SK-N-SH (cell line): ENCODE measurements at regions not wholly inside any gene's neighbourhood (a gene's known extent, or its start where the extent isn't known, plus 50 kb on each side); places are given as distances from the start of the nearest gene placed in this dataset.
"Not testable (repeated sequence)": the region's sequence is repeated elsewhere in the genome, so short reads cannot be mapped to it uniquely, and the experiment has no call there.

ENCODE experiments used
- CTCF ChIA-PET: fragments of 300-600, 350-600 bp; formaldehyde crosslinking; extraction: SDS; loops from one replicate; lab custom pipeline; 2021; lab: Yijun Ruan, JAX
- POLR2A ChIA-PET: fragments of 350-600 bp; sonication (Branson Sonifier 250); formaldehyde crosslinking; extraction: SDS; loops from one replicate; lab custom pipeline; 2020; ENCODE audit warnings: antibody characterized with exemption, inconsistent platforms; lab: Yijun Ruan, JAX
- DNase-seq: peaks from one replicate; pipeline ENCODE4 v3.0.0; 2012
- H2AFZ ChIP-seq: fragments of 200-600 bp; sonication (generic); 2 replicates; pipeline ENCODE4 v1.8.1; 2016; ENCODE audit warnings: antibody characterized with exemption, mild to moderate bottlenecking, low read depth
- H3F3A ChIP-seq: fragments of 200-600 bp; sonication (generic); replicated peaks from 2 replicates; pipeline ENCODE3; 2016; ENCODE audit warnings: antibody characterized with exemption, mild to moderate bottlenecking; ENCODE audit not compliant: insufficient read depth
- H3K27ac ChIP-seq, 2 experiments: fragments of 200-500 bp in 1 of 2; fragments of 200-600 bp in 1 of 2; sonication (Bioruptor generic) in 1 of 2; sonication (generic), shearing (Covaris generic) in 1 of 2; 2 replicates each; pipeline versions ENCODE4 v1.5.1 to v1.6.1; 2014 to 2016; ENCODE audit warnings: low read depth in 2 of 2, inconsistent platforms in 1 of 2, low read length in 1 of 2, mild to moderate bottlenecking in 1 of 2, mixed read lengths in 1 of 2
- H3K27me3 ChIP-seq: fragments of 200-600 bp; sonication (generic), shearing (Covaris generic); 2 replicates; pipeline ENCODE4 v1.6.1; 2016; ENCODE audit warnings: mixed run types; ENCODE audit not compliant: insufficient read depth
- H3K36me3 ChIP-seq, 2 experiments: fragments of 200-500 bp in 1 of 2; fragments of 200-600 bp in 1 of 2; sonication (Bioruptor generic) in 1 of 2; sonication (generic) in 1 of 2; replicated peaks in 1 of 2; 2 replicates each; pipeline versions ENCODE3 to v1.5.1; 2014 to 2016; ENCODE audit warnings: low read length in 1 of 2, mild to moderate bottlenecking in 1 of 2; ENCODE audit not compliant: insufficient read depth in 2 of 2, control insufficient read depth in 1 of 2
- H3K4me1 ChIP-seq, 2 experiments: fragments of 200-500 bp in 1 of 2; fragments of 200-600 bp in 1 of 2; sonication (Bioruptor generic) in 1 of 2; sonication (generic), shearing (Covaris generic) in 1 of 2; 2 replicates each; pipeline versions ENCODE4 v1.5.1 to v1.6.1; 2014 to 2016; ENCODE audit warnings: low read depth in 1 of 2, low read length in 1 of 2, mixed run types in 1 of 2; ENCODE audit not compliant: insufficient read depth in 2 of 2, control insufficient read depth in 1 of 2
- H3K4me2 ChIP-seq: fragments of 200-600 bp; sonication (generic), shearing (Covaris generic); 2 replicates; pipeline ENCODE4 v1.6.1; 2017; ENCODE audit warnings: mixed run types
- H3K4me3 ChIP-seq, 2 experiments: fragments of 200-500 bp in 1 of 2; fragments of 200-600 bp in 1 of 2; sonication (Bioruptor generic) in 1 of 2; sonication (generic), shearing (Covaris generic) in 1 of 2; 2 replicates each; pipeline versions ENCODE4 v1.5.1 to v1.8.1; 2014 to 2016; ENCODE audit warnings: low read depth in 2 of 2, inconsistent platforms in 1 of 2, low read length in 1 of 2, mild to moderate bottlenecking in 1 of 2, mixed read lengths in 1 of 2, moderate library complexity in 1 of 2
- H3K79me2 ChIP-seq: fragments of 200-600 bp; sonication (generic); 2 replicates; pipeline ENCODE4 v1.8.1; 2017; ENCODE audit warnings: mild to moderate bottlenecking; ENCODE audit not compliant: insufficient read depth
- H3K9ac ChIP-seq: fragments of 200-600 bp; sonication (generic); 2 replicates; pipeline ENCODE4 v1.6.1; 2017; ENCODE audit warnings: mixed run types
- H3K9me2 ChIP-seq: fragments of 200-600 bp; sonication (generic); 2 replicates; pipeline ENCODE4 v1.6.1; 2017; ENCODE audit warnings: mixed run types
- H3K9me3 ChIP-seq: fragments of 200-600 bp; sonication (generic); 2 replicates; pipeline ENCODE4 v1.6.1; 2017; ENCODE audit warnings: mixed run types, mild to moderate bottlenecking, moderate library complexity
- H4K20me1 ChIP-seq: fragments of 200-600 bp; sonication (generic); 2 replicates; pipeline ENCODE4 v1.6.1; 2017; ENCODE audit warnings: mild to moderate bottlenecking, mixed run types; ENCODE audit not compliant: insufficient read depth
- CHD2 ChIP-seq: fragments of 150-350 bp; IDR thresholded peaks from 2 replicates; pipeline ENCODE4 v1.6.1; 2018; ENCODE audit warnings: low read length; ENCODE audit not compliant: partially characterized antibody
- FOXJ3 ChIP-seq: sonication (generic); formaldehyde crosslinking; IDR thresholded peaks from 2 replicates; pipeline ENCODE4 v1.5.1; 2020; ENCODE audit warnings: mild to moderate bottlenecking, missing genetic modification reagents
- GABPA ChIP-seq: IDR thresholded peaks from 2 replicates; pipeline ENCODE4 v1.4.0; 2012; ENCODE audit warnings: low read depth, mild to moderate bottlenecking
- MEF2A ChIP-seq: IDR thresholded peaks from 2 replicates; pipeline ENCODE4 v1.4.0; 2012; ENCODE audit warnings: low read depth, borderline replicate concordance
- MXI1 ChIP-seq: IDR thresholded peaks from 2 replicates; pipeline ENCODE4 v1.6.1; 2012; ENCODE audit warnings: mild to moderate bottlenecking, low read depth, low read length, improper control_type of control experiment
- NFIC ChIP-seq: IDR thresholded peaks from 2 replicates; pipeline ENCODE4 v1.4.0; 2012; ENCODE audit warnings: borderline replicate concordance
- NRF1 ChIP-seq: IDR thresholded peaks from 2 replicates; pipeline ENCODE4 v1.6.1; 2012; ENCODE audit warnings: low read depth, mild to moderate bottlenecking, low read length
- PBX3 ChIP-seq: IDR thresholded peaks from 2 replicates; pipeline ENCODE4; 2012
- POLR2AphosphoS5 ChIP-seq: IDR thresholded peaks from 2 replicates; pipeline ENCODE4 v1.6.1; 2012; ENCODE audit warnings: low read depth, low read length
- RCOR1 ChIP-seq: fragments of 150-350 bp; IDR thresholded peaks from 2 replicates; pipeline ENCODE4 v1.6.1; 2017; ENCODE audit warnings: antibody characterized with exemption, low read length
- SIN3A ChIP-seq: IDR thresholded peaks from 2 replicates; pipeline ENCODE4 v1.6.1; 2012; ENCODE audit warnings: low read depth, mild to moderate bottlenecking, low read length, moderate library complexity, borderline replicate concordance
- SMC3 ChIP-seq: IDR thresholded peaks from 2 replicates; pipeline ENCODE4 v1.6.1; 2012; ENCODE audit warnings: low read depth, low read length, improper control_type of control experiment
- TEAD4 ChIP-seq: IDR thresholded peaks from 2 replicates; pipeline ENCODE4 v1.4.0; 2012; ENCODE audit warnings: mild to moderate bottlenecking, borderline replicate concordance; ENCODE audit not compliant: insufficient read depth
- YY1 ChIP-seq: IDR thresholded peaks from 2 replicates; pipeline ENCODE4 v1.4.0; 2012; ENCODE audit warnings: low read depth, mild to moderate bottlenecking
- WGBS: methylation state at CpG from one replicate; pipeline ENCODE4 v1.1.6; 2017; ENCODE audit warnings: low lambda C conversion rate; 5-methylcytosine and 5-hydroxymethylcytosine counted together

GRCh38 chr22:22118987-22119386, 125.6 kb upstream of the VPREB1 start:
- Histone ChIP-seq H3K79me2 (no peaks in the 10 kb centered on the region), H3K9me2 (no peaks in the 10 kb centered on the region), H3K27me3 (no peaks in the 10 kb centered on the region; the same call in 1 of the 2 replicates), H3K9ac (no peak overlapping the region), H4K20me1 (no peaks in the 10 kb centered on the region), H3K36me3 (no peaks in the 10 kb centered on the region), H2AFZ (no peak overlapping the region), H3K4me3 (no peak overlapping the region), H3K27ac (no peak overlapping the region), H3K4me2 (no peak overlapping the region), H3K9me3 (no peaks in the 10 kb centered on the region), H3F3A (no peaks in the 10 kb centered on the region), H3K4me1 (no peaks in the 10 kb centered on the region)
- WGBS: 64% methylated on average over 1 of the region's 1 CpG
- TF ChIP-seq POLR2AphosphoS5 (no peak), PBX3 (no peak), MEF2A (no peak), RCOR1 (no peak), SIN3A (no peak), CHD2 (no peak), GABPA (no peak), TEAD4 (no peak), MXI1 (no peak), SMC3 (no peak), NFIC (no peak), FOXJ3 (CRISPR knock-in tag) (no peak), YY1 (no peak), NRF1 (no peak)
- DNase-seq: no peak
- ChIA-PET CTCF (interaction anchor here (0.7 to 0.8 kb wide), 3 partner anchors 8 to 147 kb away, joined by 3 to 6 read pairs (median 3); no protein-coding TSS in a partner anchor), POLR2A (no interaction called here)

DNA sequence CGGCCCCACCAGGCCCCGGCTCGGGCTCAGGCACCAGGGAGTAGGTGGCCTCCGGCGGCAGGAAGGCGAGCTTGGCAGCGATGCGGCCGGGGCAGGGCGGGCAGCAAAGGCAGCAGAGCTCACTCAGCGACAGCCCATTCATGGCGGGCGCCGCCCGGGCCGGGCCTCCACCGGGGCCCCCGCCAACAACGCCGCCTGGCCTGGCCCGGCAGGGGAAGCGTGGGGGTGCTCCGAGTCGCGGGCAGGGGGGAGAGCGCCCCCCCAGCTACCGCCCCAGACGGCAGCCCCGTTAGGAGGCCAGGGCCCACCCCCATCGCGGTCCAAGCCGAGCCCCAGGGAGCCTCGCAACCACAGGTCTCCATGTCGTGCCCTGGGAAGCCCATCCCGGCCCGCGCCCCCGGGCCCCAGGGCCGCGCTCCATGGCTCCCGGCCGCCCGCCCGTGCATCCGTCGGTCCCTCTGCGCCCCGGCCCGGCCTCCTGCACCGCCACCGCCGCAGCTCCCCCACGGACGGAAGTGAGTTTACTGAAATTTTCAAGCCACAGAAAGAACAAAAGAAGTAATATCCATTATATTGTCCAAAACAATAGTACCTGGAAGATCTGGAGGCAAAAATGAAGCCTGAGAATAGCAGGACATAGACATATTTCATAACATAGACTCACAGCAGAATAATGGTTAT, 126.6 kb upstream of the VPREB1 start:
- H3K4me3 ChIP-seq, H3K27me3 ChIP-seq, DNase-seq, H3K36me3 ChIP-seq, H3K4me2 ChIP-seq, H3K9me3 ChIP-seq, H3F3A ChIP-seq, POLR2A ChIA-PET, H3K4me1 ChIP-seq, H3K27ac ChIP-seq, H2AFZ ChIP-seq, H3K79me2 ChIP-seq, H4K20me1 ChIP-seq, H3K9ac ChIP-seq, H3K9me2 ChIP-seq, CTCF ChIA-PET: not testable (repeated sequence)
- 68% methylated on average over 22 of the region's 54 CpGs for WGBS

DNA sequence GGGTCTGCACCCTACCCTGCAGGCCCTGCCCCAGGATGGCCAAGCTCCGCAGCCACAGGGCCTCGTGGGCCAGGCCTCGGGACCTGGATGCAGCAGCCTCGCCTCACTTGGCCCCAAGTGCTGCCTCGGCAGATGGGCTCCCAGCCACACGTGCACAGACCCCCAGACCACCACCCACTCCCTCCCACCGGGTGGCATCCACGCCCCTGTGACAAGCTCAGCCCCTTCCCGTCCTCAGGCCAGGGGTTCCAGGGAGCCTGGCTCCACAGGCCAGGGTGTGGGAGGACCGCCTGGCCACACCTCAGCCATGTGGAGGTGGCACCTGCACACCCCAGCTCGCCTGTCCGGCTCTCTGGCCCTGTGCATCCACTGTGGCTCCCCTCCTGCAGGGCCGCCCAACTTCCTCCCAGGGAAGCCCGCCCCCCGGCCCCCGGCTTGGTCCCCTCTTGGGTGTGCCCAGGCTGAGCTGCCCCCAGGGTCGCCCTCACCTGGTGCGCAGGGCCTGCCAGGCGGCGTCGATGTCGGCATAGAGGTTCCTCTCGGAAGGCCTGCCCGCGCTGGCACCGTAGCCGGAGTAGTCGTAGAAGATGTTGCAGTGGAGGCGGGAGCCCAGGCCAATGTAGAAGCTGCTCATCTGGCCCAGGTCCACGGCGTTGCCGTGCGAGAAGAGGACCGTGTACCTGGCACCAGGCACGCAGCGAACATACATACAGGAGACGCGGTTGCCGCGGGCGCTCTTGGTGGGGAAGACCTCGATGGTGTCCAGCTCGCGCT, 127.4 kb upstream of the VPREB1 start:
- H3F3A ChIP-seq, H3K36me3 ChIP-seq, H3K9me3 ChIP-seq, H3K9ac ChIP-seq, H4K20me1 ChIP-seq, H3K9me2 ChIP-seq, H3K27me3 ChIP-seq, POLR2A ChIA-PET, H3K4me1 ChIP-seq, H3K27ac ChIP-seq, H3K4me3 ChIP-seq, H3K4me2 ChIP-seq, CTCF ChIA-PET, H2AFZ ChIP-seq, DNase-seq, H3K79me2 ChIP-seq: not testable (repeated sequence)
- 92% methylated on average over 10 of the region's 44 CpGs for WGBS
